Heart right ventricle (tissue), 16 donors: ENCODE measurements at regions not wholly inside any gene's neighbourhood (a gene's known extent, or its start where the extent isn't known, plus 50 kb on each side); places are given as distances from the start of the nearest gene placed in this dataset.

Source experiments
- ATAC-seq, 8 donors: fragments of 200-7000 bp; cut with Tn5 transposase; one replicate each; pipeline ENCODE4 v1.9.1; 2020; ENCODE audit warnings: mild to moderate bottlenecking in 8 of 8, moderate library complexity in 8 of 8, moderate number of reproducible peaks in 1 of 8
- DNase-seq, 2 donors: peaks; one replicate each; pipeline ENCODE4 v3.0.0-alpha.2; 2020
- H3K27ac ChIP-seq, 10 donors: fragments of 200-600 bp; sonication (generic) in 2 of 10; one replicate each; pipeline versions ENCODE4 v1.5.0 to v1.8.0; 2020 to 2022; ENCODE audit warnings: mild to moderate bottlenecking in 3 of 10
- H3K27me3 ChIP-seq, 7 donors: fragments of 200-600 bp; one replicate each; pipeline ENCODE4 v1.8.0; 2021 to 2022; ENCODE audit warnings: mild to moderate bottlenecking in 2 of 7
- H3K36me3 ChIP-seq, 9 donors: fragments of 200-600 bp; sonication (generic) in 1 of 9; one replicate each; pipeline versions ENCODE4 v1.5.0 to v1.8.0; 2020 to 2022; ENCODE audit warnings: mild to moderate bottlenecking in 2 of 9
- H3K4me1 ChIP-seq, 9 donors: fragments of 200-600 bp; sonication (generic) in 1 of 9; one replicate each; pipeline versions ENCODE4 v1.5.0 to v1.8.0; 2020 to 2022; ENCODE audit warnings: mild to moderate bottlenecking in 4 of 9
- H3K4me3 ChIP-seq, 10 donors: fragments of 200-600 bp; sonication (generic) in 2 of 10; one replicate each; pipeline versions ENCODE4 v1.5.0 to v1.8.0; 2020 to 2022; ENCODE audit warnings: mild to moderate bottlenecking in 7 of 10, moderate library complexity in 2 of 10
- H3K9me3 ChIP-seq, 11 donors: fragments of 200-600 bp in 10 of 11; sonication (generic) in 2 of 11; one replicate each; pipeline versions ENCODE4 v1.5.0 to v1.8.0; 2013 to 2022; ENCODE audit warnings: mild to moderate bottlenecking in 2 of 11, control low read depth in 1 of 11, moderate library complexity in 1 of 11
- CTCF ChIP-seq, 9 donors: fragments of 200-600 bp; sonication (generic) in 2 of 9; IDR thresholded peaks; one replicate each; pipeline versions ENCODE4 v1.5.0 to v1.8.0; 2021 to 2022; ENCODE audit warnings: antibody characterized with exemption in 9 of 9, mild to moderate bottlenecking in 5 of 9, moderate library complexity in 1 of 9
- whole genome bisulfite sequencing, 2 donors: extraction: QIAGEN DNeasy Blood & Tissue Kit; methylation state at CpG; one replicate each; pipeline ENCODE4 v1.1.7; 2013; ENCODE audit warnings: inconsistent platforms in 1 of 2; 5-methylcytosine and 5-hydroxymethylcytosine counted together
- intact Hi-C, 10 donors: fragments of 100-400 bp; cut with DNase I; formaldehyde crosslinking; loops; one replicate each; pipeline versions ENCODE4 v1.11.1 to v1.14.2; 2022
- donor health status: Arrhythmogenic right ventricular cardiomyopathy.
- donor health status: ischemic (EF 13 %, LVEDD 7.1; RV severe dilation, severe dysfunction).
- donor health status: healthy with polysubstance abuse.
- donor health status: DM: no; HTN: yes; CAD: no.
- donor health status: DM: no; HTN: no; CAD: no.
- donor health status: ischemic (EF 25% LVEDD 6.9; RV normal size, moderate dysfunction).
- donor health status: ischemic (EF 25% LVEDD 5.7; RV mildly dilated, moderate dysfunction).
- donor health status: healthy.
- donor health status: DM: yes; HTN: yes; CAD: no.
- donor health status: Ischemic cardiomyopathy.
- donor health status: ischemic (EF 35%, LVEDD 5.7; RV mildly dilated, moderate dysfunction).
- donor health status: nonischemic (EF 11% LVEDD 7.7; RV severe dilation, severe dysfunction).
- donor health status: DM: yes; HTN: yes; CAD: no.
- donor health status: PGD.
- donor health status: ischemic (EF 29% LVEDD 5.4; RV normal size, mild dysfunction).
- donor health status: nonischemic (EF 23%, LVEDD 6.1; RV moderate dilation, normal function).

GRCh38 chr5:99928490-99928889 lies 606.7 kb upstream of the FAM174A start:
- Histone ChIP-seq H3K27ac (no peak overlapping the region), H3K36me3 (no peaks in the 10 kb centered on the region), H3K4me3 (no peak overlapping the region), H3K4me1 (no peaks in the 10 kb centered on the region), H3K27me3 (no peaks in the 10 kb centered on the region), H3K9me3 (peaks cover 0 to 3% (median 0%) of the 10 kb centered on the region in 11 donors)
- TF ChIP-seq CTCF (IDR thresholded peaks at IDR 0.05), result no peak
- DNase-seq (no peak), ATAC-seq (no peak)
- intact Hi-C loops, result no loop called here
- 78 to 80% methylated on average over 4 of the region's 4 CpGs for WGBS, 2 donors

- 33 to 49% methylated on average over 1 of the region's 1 CpG for WGBS, 2 donors
- Histone ChIP-seq H3K27ac (no peak overlapping the region), H3K4me1 (no peaks in the 10 kb centered on the region), H3K27me3 (no peaks in the 10 kb centered on the region), H3K36me3 (no peaks in the 10 kb centered on the region), H3K4me3 (no peak overlapping the region), H3K9me3 (peaks cover 0 to 3% (median 0%) of the 10 kb centered on the region in 11 donors)
- no peak for DNase-seq
- intact Hi-C loops, result no loop called here
- no peak for ATAC-seq
- TF ChIP-seq CTCF (IDR thresholded peaks at IDR 0.05), result no peak
Measured at GRCh38 chr5:99926463-99926862, 608.7 kb upstream of the FAM174A start.

GRCh38 chr5:99922386-99922785 lies 612.8 kb upstream of the FAM174A start:
- H3K4me3 ChIP-seq, result no peak overlapping the region
- peaks cover 0 to 3% (median 0%) of the 10 kb centered on the region in 11 donors for H3K9me3 ChIP-seq
- no peaks in the 10 kb centered on the region for H3K27me3 ChIP-seq
- no peaks in the 10 kb centered on the region for H3K4me1 ChIP-seq
- TF ChIP-seq CTCF (IDR thresholded peaks at IDR 0.05), result no peak
- no peak overlapping the region for H3K27ac ChIP-seq
- ATAC-seq (no peak), DNase-seq (no peak)
- intact Hi-C loops, result no loop called here
- no peaks in the 10 kb centered on the region for H3K36me3 ChIP-seq

DNA sequence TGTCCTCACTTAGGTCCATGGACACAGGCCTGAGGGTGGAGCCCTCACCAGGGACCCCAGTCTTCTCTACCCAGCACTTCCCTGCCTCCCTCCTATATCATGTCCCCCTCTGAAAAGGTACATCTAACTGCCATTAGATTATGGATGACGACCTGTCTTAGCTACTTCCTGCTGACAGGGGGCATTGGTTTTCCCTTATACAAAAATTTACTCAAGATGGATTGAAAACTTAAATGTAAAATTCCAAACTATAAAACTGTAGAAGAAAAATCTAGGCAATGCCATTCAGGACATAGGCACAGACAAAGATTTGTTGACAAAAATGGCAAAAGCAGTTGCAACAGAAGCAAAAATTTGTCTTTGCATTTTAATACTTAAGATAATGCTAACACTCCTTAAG lies 623.2 kb upstream of the FAM174A start:
- H3K27me3 ChIP-seq, result no peaks in the 10 kb centered on the region
- ATAC-seq (no peak), DNase-seq (no peak)
- H3K4me3 ChIP-seq, result no peak overlapping the region
- H3K9me3 ChIP-seq, result peaks cover 0 to 3% (median 0%) of the 10 kb centered on the region in 11 donors
- no peak for TF ChIP-seq CTCF (IDR thresholded peaks at IDR 0.05)
- H3K36me3 ChIP-seq, result no peaks in the 10 kb centered on the region
- H3K4me1 ChIP-seq, result no peaks in the 10 kb centered on the region
- no peak overlapping the region for H3K27ac ChIP-seq
- intact Hi-C loops, result no loop called here
- 29 to 50% methylated on average over 1 of the region's 1 CpG for WGBS, 2 donors

DNA sequence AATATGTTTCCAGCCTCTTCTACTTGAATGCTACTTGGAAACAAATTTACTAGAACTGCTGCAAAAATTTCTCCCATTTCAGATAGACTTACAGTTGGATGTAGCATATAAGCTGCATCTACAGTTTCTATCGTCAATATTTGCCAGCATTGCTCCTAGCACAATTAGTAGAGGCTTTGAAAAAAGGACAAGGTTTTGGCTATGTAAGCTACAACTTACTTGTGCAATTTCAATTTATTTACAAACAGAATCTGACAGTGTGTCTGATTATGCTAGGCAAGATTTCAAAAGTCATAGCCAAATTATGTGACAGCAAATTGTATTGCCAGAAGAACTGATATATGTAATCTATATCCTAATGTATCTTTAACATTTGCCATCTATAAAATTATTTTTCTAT lies 628.4 kb upstream of the FAM174A start:
- DNase-seq (no peak), ATAC-seq (no peak)
- intact Hi-C loops, result no loop called here
- no peaks in the 10 kb centered on the region for H3K36me3 ChIP-seq
- 84 to 89% methylated on average over 1 of the region's 1 CpG for WGBS, 2 donors
- no peaks in the 10 kb centered on the region for H3K4me1 ChIP-seq
- H3K27me3 ChIP-seq, result no peaks in the 10 kb centered on the region
- H3K4me3 ChIP-seq, result no peak overlapping the region
- peaks cover 0 to 3% (median 0%) of the 10 kb centered on the region in 11 donors for H3K9me3 ChIP-seq
- no peak overlapping the region for H3K27ac ChIP-seq
- TF ChIP-seq CTCF (IDR thresholded peaks at IDR 0.05), result no peak
